ENCODE measurements at regions not wholly inside any gene's neighbourhood (a gene's known extent, or its start where the extent isn't known, plus 50 kb on each side); places are given as distances from the start of the nearest gene placed in this dataset.

GRCh38 chr3:22296601-22297000 is 545.6 kb upstream of the ZNF385D start:
- no peak for TF ChIP-seq POLR2A (IDR thresholded peaks at IDR 0.05; ENCODE audit: low read depth, low read length)
- no peak for TF ChIP-seq POLR2AphosphoS5 (IDR thresholded peaks at IDR 0.05; ENCODE audit: low read depth, low read length)
- no peak for TF ChIP-seq PAX5 (IDR thresholded peaks at IDR 0.05; ENCODE audit: insufficient read depth, low read length, severe bottlenecking)
- TF ChIP-seq TAF1 (IDR thresholded peaks at IDR 0.05; ENCODE audit: low read depth, low read length), result no peak
- no peak for TF ChIP-seq POU2F2 (IDR thresholded peaks at IDR 0.05; ENCODE audit: low read depth, low read length)
- no peak for TF ChIP-seq SPI1 (IDR thresholded peaks at IDR 0.05; ENCODE audit: low read depth, low read length)

Data from GM12891 (cell line).